H1 (cell line): ENCODE measurements at regions not wholly inside any gene's neighbourhood (a gene's known extent, or its start where the extent isn't known, plus 50 kb on each side); places are given as distances from the start of the nearest gene placed in this dataset.
"Not testable (repeated sequence)": the region's sequence is repeated elsewhere in the genome, so short reads cannot be mapped to it uniquely, and the experiment has no call there.

Source experiments
- CTCF ChIA-PET: fragments of 300-600 bp; sonication (Branson Sonifier 250); formaldehyde crosslinking; loops from one replicate; lab custom pipeline; 2021; ENCODE audit not compliant: partially characterized antibody; lab: Charles Lee
- POLR2A ChIA-PET: fragments of 300-600 bp; sonication (Branson Sonifier 250); formaldehyde crosslinking; loops from one replicate; lab custom pipeline; 2021; ENCODE audit warnings: inconsistent platforms; ENCODE audit not compliant: partially characterized antibody; lab: Charles Lee
- DNase-seq, 2 experiments: peaks; one replicate each; pipeline versions ENCODE4 v3.0.0 to v3.0.0-alpha.2; 2010 to 2022; ENCODE audit warnings: low spot score in 2 of 2, low read depth in 1 of 2, mixed read lengths in 1 of 2
- FAIRE-seq: peaks from 2 replicates; lab custom pipeline; 2011; peaks lifted over from hg19 to GRCh38; lab: Jason Lieb, UNC
- H2AFZ ChIP-seq: 2 replicates; pipeline ENCODE4 v1.8.1; 2012; ENCODE audit warnings: low read length, inconsistent platforms
- H2AK5ac ChIP-seq: 2 replicates; pipeline ENCODE4 v1.6.1; 2013; ENCODE audit warnings: low read depth, low read length
- H2BK120ac ChIP-seq: replicated peaks from 2 replicates; pipeline ENCODE3; 2013; ENCODE audit warnings: low read depth, low read length, inconsistent platforms
- H2BK12ac ChIP-seq: 2 replicates; pipeline ENCODE4 v1.6.1; 2013; ENCODE audit warnings: low read depth, low read length
- H2BK15ac ChIP-seq: 2 replicates; pipeline ENCODE4 v1.6.1; 2013; ENCODE audit warnings: low read length
- H2BK20ac ChIP-seq: 2 replicates; pipeline ENCODE4 v1.6.1; 2013; ENCODE audit warnings: low read length
- H2BK5ac ChIP-seq: 2 replicates; pipeline ENCODE4 v1.6.1; 2013; ENCODE audit warnings: low read depth, low read length
- H3K14ac ChIP-seq: 2 replicates; pipeline ENCODE4 v1.6.1; 2013; ENCODE audit warnings: inconsistent platforms; ENCODE audit not compliant: insufficient read length
- H3K18ac ChIP-seq: 2 replicates; pipeline ENCODE4 v1.6.1; 2013; ENCODE audit warnings: low read length; ENCODE audit errors: extremely low read depth
- H3K23ac ChIP-seq: 2 replicates; pipeline ENCODE4 v1.6.1; 2013; ENCODE audit warnings: inconsistent platforms; ENCODE audit not compliant: insufficient read length
- H3K23me2 ChIP-seq: 2 replicates; pipeline ENCODE4 v1.6.1; 2013; ENCODE audit warnings: low read depth, low read length
- H3K27ac ChIP-seq: 2 replicates; pipeline ENCODE4 v1.6.1; 2011; ENCODE audit warnings: low read depth, low read length, inconsistent platforms
- H3K27me3 ChIP-seq, 4 experiments: replicated peaks in 1 of 4; 1 replicate in 1 of 4; 2 replicates in 3 of 4; pipeline versions ENCODE4 v1.6.1 to v1.8.1; 2011 to 2013; ENCODE audit warnings: low read length in 3 of 4, mild to moderate bottlenecking in 3 of 4, inconsistent platforms in 2 of 4, mixed read lengths in 2 of 4, moderate library complexity in 1 of 4; ENCODE audit not compliant: control insufficient read depth in 3 of 4, insufficient read depth in 3 of 4; ENCODE audit errors: extremely low read depth in 1 of 4
- H3K36me3 ChIP-seq, 4 experiments: 2 replicates each; pipeline versions ENCODE4 v1.6.1 to v1.8.1; 2011 to 2013; ENCODE audit warnings: mild to moderate bottlenecking in 4 of 4, low read length in 3 of 4, moderate library complexity in 2 of 4, control low read depth in 1 of 4, inconsistent platforms in 1 of 4; ENCODE audit not compliant: insufficient read depth in 4 of 4, control insufficient read depth in 2 of 4
- H3K4ac ChIP-seq: replicated peaks from 2 replicates; pipeline ENCODE3; 2013; ENCODE audit warnings: low read length, low read depth, mixed read lengths, inconsistent platforms; ENCODE audit not compliant: insufficient read length
- H3K4me1 ChIP-seq, 4 experiments: replicated peaks in 1 of 4; 1 replicate in 1 of 4; 2 replicates in 3 of 4; pipeline versions ENCODE4 v1.6.1 to v1.8.1; 2011 to 2013; ENCODE audit warnings: low read length in 3 of 4, inconsistent platforms in 2 of 4, mixed read lengths in 1 of 4; ENCODE audit not compliant: insufficient read depth in 4 of 4, control insufficient read depth in 3 of 4
- H3K4me2 ChIP-seq, 2 experiments: 2 replicates each; pipeline versions ENCODE4 v1.6.1 to v1.8.1; 2011 to 2013; ENCODE audit warnings: low read depth in 2 of 2, low read length in 2 of 2, control low read depth in 1 of 2, inconsistent platforms in 1 of 2, mild to moderate bottlenecking in 1 of 2; ENCODE audit not compliant: insufficient read depth in 1 of 2
- H3K4me3 ChIP-seq, 4 experiments: fragments of 200-600, 300-600 bp in 1 of 4; sonication (generic), shearing (Covaris generic), sonication (Bioruptor Twin) in 1 of 4; 2 replicates each; pipeline versions ENCODE4 v1.5.1 to v1.8.1; 2011 to 2016; ENCODE audit warnings: low read length in 4 of 4, low read depth in 3 of 4, control low read depth in 2 of 4, inconsistent platforms in 2 of 4, mild to moderate bottlenecking in 2 of 4, mixed read lengths in 1 of 4, moderate library complexity in 1 of 4; ENCODE audit not compliant: insufficient read depth in 2 of 4; ENCODE audit errors: extremely low read depth in 1 of 4
- H3K56ac ChIP-seq: replicated peaks from 2 replicates; pipeline ENCODE3; 2013; ENCODE audit warnings: low read depth, mild to moderate bottlenecking, mixed read lengths, low read length, inconsistent platforms; ENCODE audit not compliant: insufficient read length
- H3K79me1 ChIP-seq: 2 replicates; pipeline ENCODE4 v1.6.1; 2013; ENCODE audit warnings: low read depth, low read length, control low read depth
- H3K79me2 ChIP-seq, 2 experiments: 2 replicates each; pipeline versions ENCODE4 v1.6.1 to v1.8.1; 2012 to 2013; ENCODE audit warnings: low read length in 2 of 2, mild to moderate bottlenecking in 2 of 2, inconsistent platforms in 1 of 2; ENCODE audit not compliant: insufficient read depth in 2 of 2, control insufficient read depth in 1 of 2
- H3K9ac ChIP-seq, 4 experiments: replicated peaks in 1 of 4; 1 replicate in 1 of 4; 2 replicates in 3 of 4; pipeline versions ENCODE4 v1.6.1 to v1.8.1; 2011 to 2013; ENCODE audit warnings: low read depth in 3 of 4, low read length in 3 of 4, control low read depth in 2 of 4, mild to moderate bottlenecking in 2 of 4, moderate library complexity in 2 of 4, inconsistent platforms in 1 of 4; ENCODE audit errors: extremely low read depth in 1 of 4
- H3K9me3 ChIP-seq, 2 experiments: 2 replicates each; pipeline versions ENCODE4 v1.6.1 to v1.8.1; 2012 to 2013; ENCODE audit warnings: mild to moderate bottlenecking in 2 of 2, moderate library complexity in 2 of 2, control low read depth in 1 of 2, inconsistent platforms in 1 of 2, low read depth in 1 of 2, low read length in 1 of 2, mixed read lengths in 1 of 2; ENCODE audit not compliant: insufficient read depth in 2 of 2
- H4K20me1 ChIP-seq, 2 experiments: replicated peaks in 1 of 2; 2 replicates each; pipeline versions ENCODE3 to v1.8.1; 2011 to 2013; ENCODE audit warnings: inconsistent platforms in 2 of 2, low read length in 2 of 2, mild to moderate bottlenecking in 1 of 2; ENCODE audit not compliant: insufficient read depth in 2 of 2, control insufficient read depth in 1 of 2
- H4K5ac ChIP-seq: 2 replicates; pipeline ENCODE4 v1.6.1; 2013; ENCODE audit warnings: low read length, low read depth, mixed read lengths, inconsistent platforms; ENCODE audit not compliant: insufficient read length
- H4K8ac ChIP-seq: 2 replicates; pipeline ENCODE4 v1.8.0; 2013; ENCODE audit warnings: mild to moderate bottlenecking, moderate library complexity, low read length, inconsistent platforms; ENCODE audit not compliant: insufficient read depth; ENCODE audit errors: extremely low read depth
- H4K91ac ChIP-seq: replicated peaks from 2 replicates; pipeline ENCODE3; 2013; ENCODE audit warnings: low read length, mixed read lengths, inconsistent platforms; ENCODE audit not compliant: insufficient read length
- CBX8 ChIP-seq: fragments of 300-800, 300-1000 bp; sonication (generic); IDR thresholded peaks from 2 replicates; pipeline ENCODE4 v1.7.1; 2016; ENCODE audit warnings: low read depth, low read length, borderline replicate concordance
- CREB1 ChIP-seq: IDR thresholded peaks from 2 replicates; pipeline ENCODE4 v1.6.1; 2012; ENCODE audit warnings: inconsistent platforms
- KDM5A ChIP-seq: fragments of 200-600 bp; IDR thresholded peaks from 2 replicates; pipeline ENCODE4 v1.7.1; 2012; ENCODE audit warnings: mild to moderate bottlenecking, low read length, inconsistent platforms, mixed read lengths
- MAFK ChIP-seq: IDR thresholded peaks from 2 replicates; pipeline ENCODE4 v1.6.1; 2012; ENCODE audit warnings: low read depth, mild to moderate bottlenecking, improper control_type of control experiment, low read length
- SIN3A ChIP-seq, 2 experiments: IDR thresholded peaks in 1 of 2; conservative IDR thresholded peaks in 1 of 2; 2 replicates each; pipeline ENCODE4 v1.6.1; 2011 to 2012; ENCODE audit warnings: low read length in 2 of 2, improper control_type of control experiment in 1 of 2, low read depth in 1 of 2, mild to moderate bottlenecking in 1 of 2
- SP2 ChIP-seq: IDR thresholded peaks from 2 replicates; pipeline ENCODE4 v1.6.1; 2012; ENCODE audit warnings: mild to moderate bottlenecking, low read length, inconsistent platforms
- WGBS, 2 experiments: shearing (Covaris generic) in 1 of 2; methylation state at CpG; one replicate each; pipeline versions ENCODE4 v1.1.6 to v1.1.7; 2013 to 2015; ENCODE audit warnings: low lambda C conversion rate in 2 of 2, mixed read lengths in 2 of 2, inconsistent platforms in 1 of 2, low coverage in 1 of 2, missing lambda C conversion rate in 1 of 2; ENCODE audit not compliant: insufficient replicate concordance in 2 of 2, insufficient coverage in 1 of 2, insufficient read length in 1 of 2; ENCODE audit errors: extremely low coverage in 1 of 2, missing lambda C conversion rate in 1 of 2; 5-methylcytosine and 5-hydroxymethylcytosine counted together
- TF ChIP-seq, protein P1 (sequence below): IDR thresholded peaks from 2 replicates; pipeline ENCODE4 v1.6.1; 2012; ENCODE audit warnings: inconsistent platforms

DNA sequence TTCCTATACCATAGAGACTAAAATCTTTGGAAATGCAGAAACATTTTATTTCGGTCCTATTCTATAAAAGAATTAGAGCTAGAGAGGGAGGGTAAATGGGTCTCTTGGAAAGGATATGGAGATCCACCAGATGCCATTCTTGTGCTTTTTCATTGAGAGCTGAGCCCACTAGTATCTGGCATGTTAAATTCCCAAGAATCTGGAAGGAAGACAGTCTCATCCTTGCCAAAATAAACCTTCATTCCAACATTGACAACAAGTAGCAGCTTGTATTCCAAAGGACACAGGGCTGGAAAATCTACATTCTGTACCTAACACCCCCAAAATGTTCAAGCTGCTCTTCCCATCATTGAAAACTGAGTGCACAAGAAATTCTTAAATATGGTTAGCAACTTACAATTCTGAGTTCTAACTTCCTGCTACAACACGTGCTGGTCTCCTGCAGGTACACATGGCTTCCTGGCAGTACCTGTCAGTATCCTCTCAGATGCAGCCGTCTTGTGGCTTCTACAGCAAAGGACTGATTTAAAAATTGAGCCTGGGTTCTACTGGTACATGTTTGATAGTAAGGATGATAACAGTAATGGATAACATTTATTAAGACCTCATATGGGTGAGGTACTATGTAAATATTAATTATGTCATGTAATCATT lies 348.1 kb downstream of the SV2B start (continued):
- TF ChIP-seq, protein P1, sequence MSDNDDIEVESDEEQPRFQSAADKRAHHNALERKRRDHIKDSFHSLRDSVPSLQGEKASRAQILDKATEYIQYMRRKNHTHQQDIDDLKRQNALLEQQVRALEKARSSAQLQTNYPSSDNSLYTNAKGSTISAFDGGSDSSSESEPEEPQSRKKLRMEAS = no peak
- no peak for TF ChIP-seq KDM5A
- TF ChIP-seq CBX8 = no peak
- TF ChIP-seq MAFK = no peak
- TF ChIP-seq SIN3A (conservative IDR thresholded peaks at IDR 0.05 in 1 of 2, IDR thresholded peaks at IDR 0.05 in 1 of 2; ENCODE audit: low read depth in 1 of 2, low read length in 2 of 2) = no peak
- TF ChIP-seq SP2 = no peak
- TF ChIP-seq CREB1 = no peak
- TF ChIP-seq, all 59 proteins: peak for 0

DNA sequence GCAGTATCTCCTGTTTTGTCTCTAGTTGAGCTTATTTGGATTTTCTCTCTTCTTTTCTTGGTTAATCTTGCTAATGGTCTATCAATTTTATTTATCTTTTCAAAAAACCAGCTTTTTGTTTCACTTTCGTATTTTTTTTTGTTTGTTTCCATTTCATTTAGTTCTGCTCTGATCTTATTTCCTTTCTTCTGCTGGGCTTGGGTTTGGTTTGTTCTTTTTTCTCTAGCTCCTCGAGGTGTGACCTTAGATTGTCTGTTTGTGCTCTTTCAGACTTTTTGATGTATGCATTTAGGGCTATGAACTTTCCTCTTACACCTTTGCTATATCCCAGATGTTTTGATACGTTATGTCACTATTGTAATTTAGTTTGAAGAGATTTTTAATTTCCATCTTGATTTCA lies 353.3 kb downstream of the SV2B start:
- H3K4me3 ChIP-seq = not testable (repeated sequence)
- WGBS, 2 experiments = 61% methylated on average over 3 of the region's 3 CpGs; no CpG with 5 or more reads in 1 of the 2 experiments

More for the DNA sequence above, 353.3 kb downstream of the SV2B start:
- H2AK5ac ChIP-seq, H3K4me1 ChIP-seq, DNase-seq, H3K23me2 ChIP-seq, H4K8ac ChIP-seq, H3K14ac ChIP-seq, H3K79me1 ChIP-seq, FAIRE-seq, H3K27me3 ChIP-seq, H3K18ac ChIP-seq, H2BK120ac ChIP-seq, H4K91ac ChIP-seq, H3K4me2 ChIP-seq, H2BK5ac ChIP-seq, H3K23ac ChIP-seq, H4K20me1 ChIP-seq, H3K56ac ChIP-seq, H3K4ac ChIP-seq, H3K79me2 ChIP-seq, H4K5ac ChIP-seq, H2BK12ac ChIP-seq, H3K9ac ChIP-seq, H2BK15ac ChIP-seq, H2AFZ ChIP-seq, H2BK20ac ChIP-seq, H3K27ac ChIP-seq, H3K9me3 ChIP-seq, H3K36me3 ChIP-seq, POLR2A ChIA-PET: not testable (repeated sequence)
- CTCF ChIA-PET = interaction anchor here (1.4 kb wide), 1 partner anchor 182 kb away, joined by 3 read pairs; no protein-coding TSS in a partner anchor
